NCI-H1092 (cell line): ENCODE measurements at regions not wholly inside any gene's neighbourhood (a gene's known extent, or its start where the extent isn't known, plus 50 kb on each side); places are given as distances from the start of the nearest gene placed in this dataset.
A peak's percentile ranks its signal among the peaks of the same experiment; 100 is the strongest.

ENCODE experiments used
- DNase-seq: peaks from one replicate; lab custom pipeline; 2025; lab: John Stamatoyannopoulos, UW

DNA sequence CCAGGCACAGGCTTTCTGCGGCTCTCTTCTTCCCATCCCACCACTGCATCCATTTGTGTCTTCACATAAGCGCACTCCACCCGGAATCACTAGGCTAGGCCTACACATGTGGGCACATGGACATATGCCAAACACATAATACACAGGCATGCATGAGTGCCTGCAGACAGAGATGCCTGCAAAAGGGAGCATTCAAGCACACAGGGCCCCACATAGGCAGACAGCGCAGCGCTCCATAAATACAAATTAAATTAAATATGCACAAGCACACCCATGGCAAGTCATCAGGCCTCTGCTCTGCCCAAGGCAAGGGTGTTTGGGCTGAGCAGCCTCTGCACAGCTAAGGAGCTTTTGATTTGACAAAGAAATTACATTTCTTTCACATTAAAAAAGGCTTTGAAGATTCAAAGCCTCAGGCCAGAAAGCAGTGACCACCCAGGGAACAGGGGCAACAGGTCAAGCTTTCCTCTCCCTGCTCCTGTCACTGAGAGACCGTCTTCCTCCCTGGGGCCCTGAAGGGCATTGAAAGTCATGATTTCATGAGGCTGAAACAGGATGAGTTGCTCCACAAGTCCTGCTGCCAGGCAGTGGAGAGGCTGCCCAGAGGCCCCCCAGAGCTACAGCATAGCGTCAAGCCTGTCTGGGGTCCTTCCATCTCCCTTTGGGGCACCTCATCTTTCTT, 134.2 kb upstream of the LRFN2 start:
- peak; percentile 30 for DNase-seq

DNA sequence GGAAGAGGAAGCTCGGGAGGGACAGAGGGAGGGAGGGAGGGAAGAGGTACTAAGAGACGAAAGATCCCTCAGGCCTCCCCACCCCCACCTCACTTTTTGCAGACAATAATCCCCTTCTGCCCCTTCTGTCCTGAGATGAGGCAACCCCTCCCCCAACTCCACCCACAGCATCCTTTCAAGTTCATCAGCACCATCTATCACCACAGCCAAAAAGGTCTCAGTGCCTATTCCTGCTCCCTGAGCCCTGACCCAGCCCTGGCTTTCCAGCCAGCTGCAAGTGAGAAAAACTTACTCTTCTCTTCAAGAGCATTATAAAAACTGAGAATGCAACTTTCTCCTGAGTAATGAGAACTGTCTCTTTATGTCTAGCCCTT, 133.2 kb upstream of the LRFN2 start:
- DNase-seq = no peak

DNA sequence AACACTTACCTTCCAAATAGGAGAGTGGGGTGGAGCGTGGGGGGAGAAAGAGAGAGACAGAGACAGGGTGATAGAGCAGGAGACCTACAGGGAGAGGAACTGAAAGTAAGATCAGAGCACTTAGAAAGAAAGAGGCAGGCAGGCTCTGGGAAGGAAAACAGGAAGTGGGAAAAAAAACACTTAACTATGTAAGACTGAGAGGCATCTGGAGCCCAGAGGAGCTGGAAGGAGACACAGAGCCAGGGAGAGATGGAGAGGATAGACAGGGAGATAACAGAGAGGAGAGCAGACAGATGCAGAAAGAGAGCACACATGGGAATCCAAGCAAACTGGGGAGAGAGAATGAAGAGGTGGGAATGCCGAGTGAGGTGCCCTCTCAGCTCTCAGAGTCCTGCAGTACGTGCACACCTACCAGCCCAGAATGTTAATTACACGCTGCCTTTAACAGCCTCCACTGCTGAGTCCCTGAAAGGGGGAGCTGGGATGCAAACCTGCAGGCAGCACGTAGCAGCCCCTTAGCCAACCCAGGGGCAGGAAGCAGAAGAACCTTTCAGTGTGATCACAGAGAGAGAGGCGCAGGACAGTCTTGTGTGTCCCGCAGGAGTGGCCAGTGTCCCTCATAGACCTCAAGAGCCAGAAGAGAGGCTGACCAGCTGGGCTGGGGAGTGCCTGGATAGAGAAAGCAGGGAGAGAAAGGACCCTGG, 132.7 kb upstream of the LRFN2 start:
- no peak for DNase-seq

DNA sequence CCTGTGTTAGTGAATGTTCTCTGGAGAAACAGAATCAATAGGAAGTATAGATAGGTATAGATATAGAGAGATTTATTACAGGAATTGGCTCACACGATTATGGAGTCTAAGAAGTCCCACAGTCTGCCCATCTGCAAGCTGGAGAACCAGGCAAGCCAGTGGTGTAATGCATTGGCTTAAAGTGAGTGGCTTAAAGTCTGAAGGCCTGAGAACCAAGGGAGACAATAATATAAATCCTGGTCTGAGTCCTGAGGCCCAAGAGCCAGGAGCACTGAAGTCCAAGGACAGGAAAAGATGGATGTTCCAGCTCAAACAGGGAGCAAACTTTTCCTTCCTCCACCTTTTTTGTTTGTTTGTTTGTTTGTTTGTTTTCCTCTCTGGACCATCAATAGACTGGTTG, 131.2 kb upstream of the LRFN2 start:
- no peak for DNase-seq

DNA sequence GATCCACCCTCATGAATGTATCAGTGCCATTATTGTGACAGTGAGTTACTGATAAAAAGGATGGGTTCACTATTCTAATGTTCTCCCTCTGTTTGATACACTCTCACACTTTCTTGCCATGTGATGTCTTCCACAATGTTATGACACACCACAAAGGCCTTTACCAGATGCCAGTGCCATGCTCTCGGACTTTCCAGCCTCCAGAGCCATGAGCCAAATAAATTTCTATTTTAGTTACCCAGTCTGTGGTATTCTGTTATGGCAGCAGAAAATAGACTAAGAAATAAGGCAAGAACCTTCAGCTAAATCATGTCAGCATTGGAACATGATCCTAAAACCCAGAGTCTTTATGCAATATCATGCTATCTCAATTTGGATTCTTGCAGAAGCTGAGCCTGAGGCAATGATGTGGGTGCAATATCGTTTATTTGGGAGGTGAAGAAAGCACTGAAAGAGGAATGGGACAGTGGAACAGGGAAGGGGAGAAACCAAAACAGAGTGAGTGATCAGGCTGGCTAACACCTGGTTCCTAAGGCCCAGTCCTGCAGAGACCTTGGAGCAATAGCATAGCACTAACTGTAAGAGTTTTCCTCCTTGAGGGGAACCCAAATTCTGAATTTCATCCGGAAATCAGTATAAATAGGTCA, 130.4 kb upstream of the LRFN2 start:
- no peak for DNase-seq

DNA sequence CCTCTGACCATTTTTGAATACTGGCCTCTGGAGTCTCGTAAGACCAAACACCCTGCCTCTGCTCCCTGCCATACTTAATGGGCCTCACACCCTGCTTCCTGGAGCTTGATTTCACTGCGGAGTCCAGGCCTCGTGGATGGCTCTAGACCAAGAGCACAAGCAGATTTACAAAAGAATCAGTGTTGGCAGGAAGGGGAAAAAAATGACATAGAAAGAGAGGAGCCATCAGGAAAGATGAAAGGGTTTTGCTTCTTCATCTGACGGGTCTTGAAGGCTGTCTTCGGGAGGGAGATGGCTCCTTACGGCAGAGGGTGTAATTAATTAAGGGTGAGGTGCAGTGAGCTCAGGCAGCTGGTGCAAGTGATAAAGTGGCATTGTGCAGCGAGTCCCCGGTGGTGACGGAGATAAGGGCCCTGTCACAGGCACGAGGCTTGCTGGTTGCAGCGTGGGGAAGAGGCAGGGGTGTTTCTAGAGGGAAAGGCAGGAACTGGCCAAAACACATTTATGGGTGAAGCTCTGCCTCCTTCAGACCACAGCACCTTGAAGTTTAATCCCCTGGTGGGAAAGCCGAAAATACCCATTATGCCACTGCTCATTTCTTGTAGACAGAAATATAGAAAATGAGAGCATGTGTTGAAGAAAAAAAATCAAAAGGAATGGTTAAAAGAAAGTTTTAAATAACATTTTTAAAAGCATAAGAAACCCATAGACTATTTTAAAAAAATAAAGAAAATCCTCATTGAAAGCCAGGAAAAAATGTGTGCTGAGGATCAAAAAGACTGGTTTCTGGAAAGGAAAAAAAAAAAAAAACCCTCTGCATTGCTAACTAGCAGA, 128.6 kb upstream of the LRFN2 start:
- DNase-seq = peak; percentile 26

DNA sequence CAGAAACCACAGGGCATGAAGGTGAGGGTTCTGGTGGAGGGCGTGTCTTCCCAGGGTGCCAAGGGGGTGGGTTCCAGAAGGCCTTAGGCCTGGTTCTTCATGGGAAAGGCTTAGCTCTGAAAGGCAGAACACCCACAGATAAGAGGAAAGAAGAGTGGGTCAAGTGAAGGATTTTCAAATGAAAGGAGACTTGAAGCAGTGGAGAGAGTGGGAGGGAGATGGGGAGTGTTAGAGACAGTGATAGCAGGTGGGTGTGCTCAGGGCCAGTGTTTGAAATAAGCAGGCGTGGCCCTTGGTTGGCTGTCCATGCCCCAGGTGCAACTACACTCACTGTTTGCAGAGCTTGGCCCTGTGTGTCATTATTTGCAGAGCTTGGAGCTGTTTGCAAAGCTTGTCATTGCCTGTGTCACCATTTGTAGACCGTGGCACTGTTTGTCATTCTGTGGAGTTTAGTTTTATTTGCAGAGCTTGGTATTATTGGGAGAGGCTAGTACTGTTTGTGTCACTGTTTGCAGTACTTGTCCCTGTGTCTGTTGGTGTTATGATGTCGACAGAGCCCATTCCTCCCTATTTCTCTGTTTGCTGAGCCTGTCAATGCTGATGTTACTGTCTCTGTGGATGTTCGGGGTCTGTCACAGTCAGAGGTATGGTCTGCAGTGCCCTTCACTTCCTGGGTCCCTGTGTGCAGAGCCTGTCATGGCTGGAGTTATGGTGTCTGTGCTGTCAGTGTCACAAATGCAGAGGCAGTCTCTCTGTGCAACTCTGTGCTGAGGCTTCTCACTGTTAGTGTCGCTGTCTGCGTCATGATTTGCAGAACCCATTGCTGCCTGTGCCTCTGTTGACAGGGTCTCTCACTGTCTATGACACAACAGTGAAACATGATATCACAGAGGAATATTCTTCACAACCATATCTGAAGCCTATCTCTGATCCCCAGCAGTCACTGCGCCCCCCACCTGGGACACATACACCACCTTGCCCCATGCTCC, 127.7 kb upstream of the LRFN2 start:
- peak; percentile 41 for DNase-seq

DNA sequence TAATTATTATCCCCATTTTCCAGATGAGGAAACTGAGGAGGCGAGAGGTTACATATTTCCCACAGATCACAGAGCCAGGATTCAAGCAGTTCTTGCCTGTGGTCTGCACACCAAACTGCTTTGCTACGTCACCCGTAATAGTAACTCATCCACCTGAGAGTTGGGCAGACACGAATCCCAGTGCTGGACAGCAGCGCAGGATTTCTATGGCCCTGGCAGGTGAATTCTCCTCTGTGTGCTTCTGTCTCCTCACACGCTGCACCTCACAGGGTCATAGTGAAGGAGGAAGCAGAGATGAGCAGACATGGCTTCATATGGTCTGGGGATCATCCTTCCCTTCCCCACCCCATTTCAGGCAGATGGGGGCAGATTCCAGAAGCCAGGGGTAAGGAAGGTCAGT, 127.0 kb upstream of the LRFN2 start:
- DNase-seq = no peak

DNA sequence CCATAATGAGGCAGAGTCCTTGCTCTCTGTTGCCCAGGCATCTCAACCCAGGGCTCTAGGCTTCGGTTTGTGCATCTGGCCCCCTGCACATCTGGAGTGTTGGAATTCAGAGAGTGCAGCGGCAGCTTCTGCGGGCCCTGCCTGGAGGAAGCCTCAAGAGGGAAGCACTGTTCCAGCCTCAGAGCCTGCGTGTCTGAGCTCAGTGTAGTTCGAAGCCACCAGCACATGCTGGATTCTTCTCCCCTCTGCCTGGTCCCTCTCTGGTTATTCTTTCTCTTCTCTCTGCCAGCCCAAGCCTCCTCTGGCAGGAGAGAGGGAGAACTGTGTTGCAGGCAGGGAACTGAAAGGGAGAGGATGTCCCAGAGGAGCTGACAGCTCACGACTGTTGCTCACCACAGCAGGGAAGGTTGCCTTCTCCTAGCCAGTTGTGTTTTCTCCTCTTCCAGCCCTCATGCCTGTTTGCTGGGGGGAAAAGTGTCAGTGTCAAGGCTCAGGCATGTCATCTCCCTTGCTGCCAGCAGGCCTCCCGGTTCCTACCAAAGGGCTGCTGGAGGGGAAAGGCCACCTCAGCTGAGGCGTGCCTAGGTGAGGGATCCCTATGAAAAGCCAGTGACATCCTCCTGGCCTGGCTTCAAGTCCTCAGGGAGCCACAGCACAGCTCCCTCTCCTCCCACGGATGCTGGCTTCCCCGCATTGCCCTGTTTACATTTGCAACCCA, 126.0 kb upstream of the LRFN2 start:
- DNase-seq = no peak

DNA sequence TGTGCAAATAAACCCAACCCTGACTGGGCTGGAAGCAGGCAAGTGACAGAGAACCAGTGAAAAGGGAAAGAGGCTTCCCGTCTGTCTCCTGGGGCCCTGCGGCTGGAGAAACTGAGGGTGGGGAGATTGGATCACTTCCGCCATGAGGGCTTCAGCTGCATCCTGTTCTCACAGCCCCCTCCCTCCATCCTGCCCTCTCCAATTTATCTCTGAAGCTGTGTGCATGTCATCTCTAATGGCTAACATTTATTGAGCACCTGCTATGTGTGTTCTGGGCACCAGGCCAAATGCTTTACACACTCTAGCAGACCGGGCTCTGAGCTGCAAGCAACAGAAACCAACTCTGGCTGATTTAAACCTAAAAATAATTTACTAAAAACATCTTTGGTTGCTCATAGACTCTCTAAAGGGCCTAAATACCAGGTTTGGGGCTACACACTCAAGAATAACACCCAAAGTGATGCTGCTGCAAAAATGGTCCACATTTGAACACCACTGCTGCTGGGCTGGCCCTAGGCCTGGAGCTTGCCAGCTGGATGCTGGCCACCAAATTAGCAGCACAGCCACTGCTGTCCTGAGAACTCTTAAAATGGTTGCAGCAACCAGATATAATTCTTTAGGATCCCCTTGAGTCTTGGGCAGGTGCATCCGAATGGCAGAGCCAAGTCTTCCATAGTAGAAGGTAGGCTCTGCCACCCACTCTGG, 123.6 kb upstream of the LRFN2 start:
- peak; percentile 65 for DNase-seq

DNA sequence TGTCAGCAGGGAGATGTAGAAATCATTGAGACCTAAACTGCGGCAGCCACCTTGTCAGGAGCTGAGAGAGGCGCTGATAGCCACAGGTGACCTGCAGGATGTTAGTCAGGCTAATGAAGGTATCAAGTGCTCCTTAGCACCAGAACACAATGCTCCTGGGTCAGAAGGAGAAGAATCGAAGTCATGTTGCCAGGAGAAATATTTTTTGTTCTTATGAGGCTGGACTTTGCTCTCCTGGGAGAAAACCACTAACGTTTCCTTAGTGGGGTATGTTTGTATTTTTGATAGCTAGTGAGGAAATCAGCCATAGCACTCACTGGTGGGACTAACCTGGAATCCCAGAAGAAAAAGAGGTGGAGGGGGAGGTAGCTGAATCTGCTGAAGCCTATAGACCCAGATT, 120.9 kb upstream of the LRFN2 start:
- no peak for DNase-seq

DNA sequence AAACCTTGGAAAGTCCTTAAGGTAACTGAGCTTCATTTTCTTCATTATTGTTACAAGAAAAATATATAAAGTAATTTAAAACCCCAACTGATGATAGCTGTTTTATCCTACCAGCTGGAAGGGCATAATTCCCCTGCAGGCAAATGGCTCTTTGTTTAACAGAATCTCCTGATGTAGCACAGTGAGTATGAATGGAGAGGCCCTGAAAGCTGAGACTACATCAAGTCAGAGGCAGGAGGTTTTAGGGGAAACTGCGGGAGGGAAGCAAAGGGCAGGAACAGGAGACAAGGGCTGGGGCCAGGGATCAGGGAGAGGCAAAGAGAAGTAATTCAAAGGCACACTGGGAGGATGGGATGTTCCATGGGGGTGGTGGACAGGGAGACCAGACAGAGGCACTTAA, 119.0 kb upstream of the LRFN2 start:
- no peak for DNase-seq

DNA sequence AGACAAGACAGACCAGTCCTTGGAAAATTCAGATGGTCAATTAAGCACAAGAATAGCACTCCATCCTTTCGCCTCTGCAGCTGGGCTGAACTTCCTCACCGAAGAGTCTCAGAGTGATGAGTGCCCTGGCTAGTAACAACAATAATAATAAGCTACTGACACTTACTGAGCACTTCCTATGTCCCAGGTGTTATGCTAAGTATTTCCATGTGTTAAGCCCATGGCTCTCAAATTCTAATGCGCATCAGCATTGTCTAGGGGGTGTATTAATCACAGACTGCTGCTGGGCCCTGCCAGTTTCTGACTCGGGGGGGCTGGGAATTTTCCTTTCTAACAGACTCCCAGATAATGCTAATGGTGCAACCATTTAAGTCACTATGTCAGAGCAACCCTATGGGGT, 118.2 kb upstream of the LRFN2 start:
- DNase-seq = no peak

DNA sequence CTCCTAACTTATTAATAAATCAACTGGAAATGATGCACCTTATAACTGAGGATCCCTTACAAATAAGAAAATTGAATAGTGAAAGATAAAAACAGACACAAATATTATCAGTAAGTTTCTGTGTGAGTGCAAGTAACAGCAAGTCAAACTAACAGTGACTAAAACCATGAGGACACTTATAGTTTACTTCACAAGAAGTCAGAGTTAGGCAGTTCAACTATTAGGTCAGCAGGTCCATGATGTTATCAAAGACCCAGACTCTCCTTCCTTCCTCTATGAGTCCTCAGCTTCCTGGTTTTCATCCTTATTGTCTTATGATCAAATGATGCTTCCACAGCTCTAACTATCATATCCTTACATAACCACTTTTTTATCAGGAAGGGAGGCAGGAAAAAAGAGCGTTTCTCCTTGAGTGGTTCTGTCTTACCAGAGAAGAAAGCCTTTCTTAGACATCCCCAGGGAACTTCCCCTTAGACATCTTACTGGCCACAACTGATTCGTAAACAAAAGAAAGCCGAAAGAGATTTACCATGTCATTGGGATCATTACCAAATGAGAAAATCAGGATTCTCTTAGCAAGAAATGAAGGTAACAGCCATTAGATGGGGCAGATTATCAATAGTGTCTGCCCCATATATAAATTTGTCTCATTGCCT, 114.3 kb upstream of the LRFN2 start:
- DNase-seq = no peak

DNA sequence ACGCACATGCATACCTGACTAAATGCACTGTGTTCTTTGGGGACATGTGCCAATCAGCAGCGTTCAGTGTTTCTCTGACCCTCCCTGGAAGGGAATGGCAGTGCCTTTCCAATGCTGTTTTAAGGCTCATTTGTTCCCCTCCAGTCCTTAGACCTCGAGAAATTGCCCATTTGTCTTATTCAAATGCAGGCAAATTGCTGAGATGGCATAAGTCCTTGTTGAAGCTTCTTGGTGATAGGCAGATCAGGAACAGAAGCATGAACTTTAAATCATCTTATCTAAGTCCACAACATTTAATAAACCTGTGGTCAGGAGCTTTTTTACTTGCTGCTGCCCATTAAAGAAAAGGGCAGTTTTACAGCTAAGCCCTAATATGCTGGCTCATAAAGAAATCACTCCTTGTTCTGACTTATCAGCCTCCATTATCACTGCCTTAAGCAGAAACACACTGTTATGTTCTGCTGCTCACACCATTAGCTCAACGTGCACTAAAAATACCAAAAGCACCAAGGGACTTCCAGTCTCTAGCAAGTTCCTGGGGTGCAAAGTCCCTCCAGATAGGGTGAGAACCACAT, 112.9 kb upstream of the LRFN2 start:
- DNase-seq = no peak

DNA sequence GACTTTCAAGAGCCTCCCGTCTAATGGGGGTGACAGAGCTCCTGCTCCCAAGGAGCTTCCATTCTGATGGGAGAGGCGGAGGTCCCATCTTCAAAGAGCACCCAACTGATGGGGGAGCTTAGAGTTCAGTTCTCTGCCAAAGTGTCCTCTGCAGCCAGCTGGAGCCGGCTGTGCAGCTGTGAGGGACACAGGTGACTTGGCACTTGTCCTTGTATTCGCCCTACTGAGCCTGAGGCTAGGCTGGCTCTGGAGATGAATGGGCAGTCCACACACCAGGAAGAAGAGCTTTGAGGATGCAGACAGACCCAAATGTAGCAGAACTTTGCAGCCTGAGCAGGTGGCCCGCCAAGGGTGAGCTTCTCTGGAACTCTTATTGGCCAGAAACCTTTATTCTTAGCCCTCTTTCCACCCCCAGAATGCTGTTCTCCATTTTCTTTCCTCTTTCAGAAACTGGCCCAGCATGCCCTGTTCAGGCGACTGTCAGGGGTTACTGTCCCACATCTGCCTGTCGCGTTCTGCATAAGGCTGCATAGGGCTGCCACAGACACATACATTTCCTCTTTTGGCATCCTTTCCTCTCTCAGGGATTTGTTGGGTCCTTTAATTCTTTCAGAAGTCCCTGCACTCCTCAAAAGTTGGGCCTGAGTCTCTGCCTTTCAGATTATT, 108.7 kb upstream of the LRFN2 start:
- DNase-seq = peak; percentile 14

DNA sequence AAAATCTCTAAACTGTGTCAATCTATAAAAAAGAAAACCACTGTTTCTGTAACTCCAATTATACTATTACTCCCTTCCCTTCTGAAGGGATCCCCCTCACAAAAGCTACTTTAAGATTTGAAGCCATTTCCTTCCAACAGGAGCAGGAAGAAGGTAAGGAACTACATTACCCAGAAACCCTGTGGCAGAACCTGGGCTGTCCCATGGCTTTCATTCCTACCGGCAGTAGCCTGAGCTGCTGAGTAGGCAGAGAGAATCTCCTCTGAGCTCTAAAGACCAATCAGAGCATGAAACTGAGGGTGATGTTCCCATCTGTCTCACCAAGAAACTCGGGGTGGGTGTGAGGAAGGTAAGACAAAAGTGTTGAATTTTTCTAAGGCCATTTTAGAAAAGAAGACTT, 108.0 kb upstream of the LRFN2 start:
- DNase-seq = no peak

DNA sequence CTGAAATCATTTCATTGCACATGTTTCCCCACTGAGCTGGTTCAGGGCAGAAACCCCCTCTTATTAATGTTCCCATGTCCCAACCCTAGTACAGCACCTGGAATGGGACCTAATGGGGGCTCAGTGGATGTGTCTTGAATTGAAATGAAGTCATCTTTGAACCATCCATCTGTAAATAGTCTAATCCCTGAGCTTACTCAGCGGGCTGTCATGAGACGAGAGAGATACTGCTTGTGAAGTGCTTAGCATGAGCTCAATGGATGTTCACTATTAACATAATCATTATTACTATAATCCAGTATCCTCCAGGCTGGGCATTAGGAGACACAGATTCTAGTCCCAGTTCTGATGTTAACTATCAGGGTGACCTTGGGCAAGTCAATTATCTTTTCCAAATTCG, 106.6 kb upstream of the LRFN2 start:
- DNase-seq = no peak

DNA sequence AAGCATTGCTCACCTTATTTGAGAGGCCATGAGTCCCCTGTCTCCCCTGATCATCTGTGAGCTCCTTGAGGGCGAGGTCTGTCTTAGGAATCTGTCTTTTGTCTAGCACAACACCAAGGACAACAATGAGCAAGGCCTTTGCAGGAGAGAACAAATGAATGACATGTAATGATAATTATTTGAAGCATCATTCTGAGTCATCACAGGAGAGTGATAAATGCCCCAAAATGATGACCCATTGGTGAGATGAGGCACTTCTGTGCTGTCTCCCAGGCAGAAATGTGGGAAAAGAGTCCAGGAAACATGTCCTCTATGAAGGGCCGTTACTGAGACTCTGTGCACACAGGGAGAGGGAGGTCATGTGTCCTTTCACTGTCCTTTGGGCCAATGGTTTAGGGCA, 105.2 kb upstream of the LRFN2 start:
- DNase-seq = no peak
